GM12875 (cell line): ENCODE measurements at regions not wholly inside any gene's neighbourhood (a gene's known extent, or its start where the extent isn't known, plus 50 kb on each side); places are given as distances from the start of the nearest gene placed in this dataset.

Experiments used
- H3K4me3 ChIP-seq: one replicate; pipeline ENCODE4 v1.5.1; 2011; ENCODE audit warnings: low read depth, low read length, control low read depth
- TF ChIP-seq, protein P1 (sequence below): IDR thresholded peaks from 2 replicates; pipeline ENCODE4 v1.5.1; 2011; ENCODE audit warnings: low read depth, mild to moderate bottlenecking, control low read depth, inconsistent platforms, low read length, moderate library complexity, borderline replicate concordance; ENCODE audit not compliant: insufficient read depth

DNA sequence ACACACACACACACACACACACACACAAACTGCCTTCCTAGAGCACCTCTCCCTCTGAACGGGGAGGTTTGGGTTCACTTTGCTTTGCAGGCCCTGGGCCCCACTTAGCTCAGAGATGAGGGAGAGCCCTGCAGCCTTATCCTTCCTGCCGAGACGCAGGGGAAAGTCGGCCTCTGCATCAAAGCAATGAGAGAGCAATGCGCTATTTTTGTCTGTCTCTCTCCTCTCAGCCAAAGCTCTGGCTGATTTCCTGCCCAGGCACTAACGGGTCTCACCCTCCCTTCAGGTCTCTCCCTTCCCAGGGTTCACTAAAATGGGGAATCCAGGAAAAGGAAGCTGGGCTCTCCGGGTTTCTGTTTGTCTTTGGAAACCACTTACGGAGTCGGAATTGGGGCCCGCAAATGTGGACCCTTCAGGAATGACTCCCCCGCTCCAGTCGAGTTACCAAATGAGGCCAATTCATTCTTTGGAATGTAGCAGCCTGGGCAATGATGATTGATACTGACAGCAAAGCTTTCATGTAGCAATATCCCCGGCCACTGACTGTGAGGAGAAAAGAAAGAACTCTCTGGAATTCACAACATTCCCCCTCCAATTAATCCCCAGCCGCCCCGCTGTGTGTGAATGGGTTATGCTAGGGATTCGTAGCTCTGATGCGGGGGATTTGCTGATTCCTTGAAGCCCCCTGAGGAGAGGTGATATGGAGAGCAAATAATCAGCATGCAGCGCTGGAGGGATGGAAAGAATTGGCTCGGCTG is 61.5 kb upstream of the WLS start:
- no peak overlapping the region for H3K4me3 ChIP-seq
- TF ChIP-seq, protein P1, sequence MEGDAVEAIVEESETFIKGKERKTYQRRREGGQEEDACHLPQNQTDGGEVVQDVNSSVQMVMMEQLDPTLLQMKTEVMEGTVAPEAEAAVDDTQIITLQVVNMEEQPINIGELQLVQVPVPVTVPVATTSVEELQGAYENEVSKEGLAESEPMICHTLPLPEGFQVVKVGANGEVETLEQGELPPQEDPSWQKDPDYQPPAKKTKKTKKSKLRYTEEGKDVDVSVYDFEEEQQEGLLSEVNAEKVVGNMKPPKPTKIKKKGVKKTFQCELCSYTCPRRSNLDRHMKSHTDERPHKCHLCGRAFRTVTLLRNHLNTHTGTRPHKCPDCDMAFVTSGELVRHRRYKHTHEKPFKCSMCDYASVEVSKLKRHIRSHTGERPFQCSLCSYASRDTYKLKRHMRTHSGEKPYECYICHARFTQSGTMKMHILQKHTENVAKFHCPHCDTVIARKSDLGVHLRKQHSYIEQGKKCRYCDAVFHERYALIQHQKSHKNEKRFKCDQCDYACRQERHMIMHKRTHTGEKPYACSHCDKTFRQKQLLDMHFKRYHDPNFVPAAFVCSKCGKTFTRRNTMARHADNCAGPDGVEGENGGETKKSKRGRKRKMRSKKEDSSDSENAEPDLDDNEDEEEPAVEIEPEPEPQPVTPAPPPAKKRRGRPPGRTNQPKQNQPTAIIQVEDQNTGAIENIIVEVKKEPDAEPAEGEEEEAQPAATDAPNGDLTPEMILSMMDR = no peak

DNA sequence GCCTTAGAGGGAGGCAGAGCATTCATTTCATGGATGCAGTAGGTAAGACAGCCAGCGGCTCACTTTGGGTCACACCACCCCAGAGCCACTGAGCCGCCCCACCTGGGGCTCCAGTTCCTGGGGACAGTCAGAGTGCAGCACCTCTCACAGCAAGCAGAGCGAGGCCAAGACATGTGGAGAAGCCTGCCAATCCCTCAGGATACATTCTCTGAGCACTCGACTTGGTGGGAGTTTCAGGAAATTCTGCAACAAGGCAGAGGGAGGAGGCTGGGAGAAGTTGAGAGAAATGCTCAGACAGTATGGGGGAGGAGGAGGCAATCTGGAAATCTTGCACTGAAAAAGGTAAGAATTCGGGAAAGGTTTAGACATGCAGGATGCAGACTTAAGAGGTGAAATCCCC is 60.8 kb upstream of the WLS start:
- TF ChIP-seq, protein P1 = no peak
- no peak overlapping the region for H3K4me3 ChIP-seq

DNA sequence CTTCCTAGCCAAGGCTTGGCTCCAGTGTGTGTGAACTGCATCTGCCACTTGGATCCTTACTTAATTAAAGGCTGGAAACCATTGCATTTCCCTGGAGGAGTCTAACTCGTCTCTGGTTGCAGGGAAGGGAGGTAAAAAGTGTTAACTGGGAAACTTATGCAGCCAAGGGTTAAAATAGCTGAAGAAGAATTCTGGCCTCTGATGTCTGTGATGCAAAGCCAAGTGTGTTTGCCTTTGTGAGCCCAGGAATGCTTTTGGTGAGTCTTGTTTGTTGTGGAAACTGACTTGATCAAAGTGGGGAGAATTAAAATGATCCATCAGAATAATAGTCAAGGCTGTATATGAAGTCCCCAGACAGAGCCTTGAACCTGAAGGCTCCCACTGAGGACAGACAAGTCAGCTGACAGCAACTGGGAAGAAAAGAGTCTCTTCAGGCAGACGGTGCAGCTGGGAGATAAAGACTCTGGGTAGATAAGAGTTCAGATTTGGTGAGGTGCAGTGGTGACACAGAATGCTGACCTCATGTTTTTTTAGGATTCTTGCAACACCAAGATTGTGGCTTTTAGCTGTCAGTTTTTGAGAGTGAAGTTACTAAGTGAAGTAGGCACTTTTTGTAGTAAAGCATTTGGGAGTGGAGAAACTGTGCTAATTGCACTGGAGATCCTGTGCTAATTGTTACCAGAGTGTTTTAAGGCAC is 59.5 kb upstream of the WLS start:
- TF ChIP-seq, protein P1 = no peak
- no peak overlapping the region for H3K4me3 ChIP-seq

DNA sequence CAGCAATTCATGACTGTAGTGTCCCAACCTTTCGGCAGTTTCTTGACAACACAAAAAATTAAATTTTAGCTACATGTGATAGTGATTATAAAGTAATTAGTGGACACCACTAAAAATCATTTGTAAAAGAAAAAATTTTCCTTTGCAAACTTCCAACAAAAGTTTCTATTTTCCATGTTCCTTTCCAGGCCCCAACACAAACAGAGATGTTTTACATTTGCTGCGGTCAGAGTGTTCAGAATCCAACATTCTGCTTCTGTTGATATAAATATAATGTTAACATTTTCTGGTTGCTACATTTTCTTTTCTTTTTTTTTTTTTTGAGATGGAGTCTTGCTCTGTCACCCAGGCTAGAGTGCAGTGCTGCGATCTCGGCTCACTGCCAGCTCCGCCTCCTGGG is 54.9 kb upstream of the WLS start:
- H3K4me3 ChIP-seq = no peak overlapping the region
- TF ChIP-seq, protein P1 = no peak

DNA sequence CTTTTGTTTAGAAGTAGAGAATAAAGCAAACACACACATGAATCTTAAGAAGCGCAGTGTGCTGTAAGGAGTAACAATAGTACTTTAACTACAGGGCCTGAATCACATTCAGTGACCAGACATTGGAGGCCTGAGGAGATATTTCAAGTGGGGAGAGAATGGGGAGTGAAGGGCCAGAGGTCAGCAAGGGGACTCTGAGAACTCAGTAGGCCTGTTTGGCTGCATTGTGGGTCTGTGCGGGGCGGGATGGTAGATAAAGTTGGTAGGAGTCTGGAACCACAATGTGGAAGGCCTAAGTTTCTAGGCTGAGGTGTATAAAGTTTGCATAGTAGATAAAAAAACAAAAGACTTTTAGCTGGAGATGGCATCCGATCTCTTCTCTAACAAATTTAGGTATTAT is 52.7 kb upstream of the WLS start:
- TF ChIP-seq, protein P1 = no peak

DNA sequence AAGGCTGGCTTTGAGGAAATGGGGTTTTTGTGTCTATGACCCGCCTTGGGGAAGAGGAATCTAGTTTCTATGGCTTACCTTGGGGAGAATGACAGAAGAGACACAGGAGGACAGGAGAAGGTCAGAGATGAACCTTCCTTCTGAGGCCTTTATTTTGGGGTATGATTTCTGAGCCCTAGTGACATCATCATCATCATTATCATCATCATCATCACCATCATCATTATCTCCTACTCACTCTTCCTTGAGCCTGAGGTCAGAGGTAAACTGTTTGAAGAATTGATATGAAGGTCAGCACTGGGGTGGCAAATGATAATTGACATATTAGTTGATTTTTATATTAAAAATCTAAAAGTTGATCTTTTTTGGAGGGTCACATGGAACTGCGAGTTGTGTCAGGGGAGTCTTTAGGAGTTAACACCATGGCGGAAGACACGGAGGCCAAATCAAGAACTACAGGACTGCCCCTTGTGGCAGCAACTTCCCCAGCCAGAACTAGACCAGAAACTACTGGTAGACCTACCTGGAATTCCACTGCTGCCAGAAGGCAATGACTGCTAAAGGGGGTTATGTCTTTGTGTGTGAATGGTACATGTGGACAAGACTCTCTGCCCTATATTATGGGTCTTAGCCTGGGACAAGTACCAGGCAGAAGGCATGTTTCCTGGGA is 49.8 kb upstream of the WLS start:
- TF ChIP-seq, protein P1 = no peak

More for the DNA sequence above, 52.7 kb upstream of the WLS start:
- no peak overlapping the region for H3K4me3 ChIP-seq

More for the DNA sequence above, 49.8 kb upstream of the WLS start:
- H3K4me3 ChIP-seq = no peak overlapping the region
